ENCODE measurements at regions not wholly inside any gene's neighbourhood (a gene's known extent, or its start where the extent isn't known, plus 50 kb on each side); places are given as distances from the start of the nearest gene placed in this dataset.

DNA sequence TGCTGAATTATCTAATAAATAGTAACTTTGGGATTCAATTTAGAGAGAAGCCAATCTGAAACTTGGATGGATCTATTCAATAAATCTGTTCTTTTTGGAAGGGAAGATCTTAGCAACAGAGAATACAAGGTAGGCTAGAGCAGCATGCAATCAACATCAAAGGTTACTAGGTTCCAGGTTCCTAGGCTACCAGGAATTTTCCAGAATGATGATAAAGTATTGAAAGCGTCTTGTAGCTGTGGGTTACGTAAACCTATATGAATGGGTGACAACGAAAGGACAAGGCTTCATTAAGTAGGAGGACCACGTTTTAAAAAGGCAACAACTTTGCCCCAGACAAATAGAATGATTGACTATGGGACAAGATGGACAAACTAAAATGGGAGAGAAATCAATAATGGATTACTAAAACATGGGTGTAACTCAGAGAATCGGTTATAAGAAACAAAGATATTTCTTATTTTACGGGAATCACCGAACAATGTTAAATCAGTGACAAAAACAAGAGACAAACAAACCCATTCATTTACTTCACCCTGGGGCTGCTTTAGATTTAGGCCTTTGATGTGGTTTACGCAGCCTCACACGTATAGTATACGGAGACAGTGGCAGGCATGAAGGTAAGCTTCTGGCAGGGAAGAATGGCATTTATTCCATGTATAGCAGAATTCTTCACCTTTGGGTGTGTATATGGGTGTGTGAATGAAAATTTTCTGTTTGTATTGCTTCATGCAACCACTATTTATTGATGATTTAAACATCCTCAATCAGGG lies 732.6 kb upstream of the PABPC4L start:
- TF ChIP-seq, protein P1, sequence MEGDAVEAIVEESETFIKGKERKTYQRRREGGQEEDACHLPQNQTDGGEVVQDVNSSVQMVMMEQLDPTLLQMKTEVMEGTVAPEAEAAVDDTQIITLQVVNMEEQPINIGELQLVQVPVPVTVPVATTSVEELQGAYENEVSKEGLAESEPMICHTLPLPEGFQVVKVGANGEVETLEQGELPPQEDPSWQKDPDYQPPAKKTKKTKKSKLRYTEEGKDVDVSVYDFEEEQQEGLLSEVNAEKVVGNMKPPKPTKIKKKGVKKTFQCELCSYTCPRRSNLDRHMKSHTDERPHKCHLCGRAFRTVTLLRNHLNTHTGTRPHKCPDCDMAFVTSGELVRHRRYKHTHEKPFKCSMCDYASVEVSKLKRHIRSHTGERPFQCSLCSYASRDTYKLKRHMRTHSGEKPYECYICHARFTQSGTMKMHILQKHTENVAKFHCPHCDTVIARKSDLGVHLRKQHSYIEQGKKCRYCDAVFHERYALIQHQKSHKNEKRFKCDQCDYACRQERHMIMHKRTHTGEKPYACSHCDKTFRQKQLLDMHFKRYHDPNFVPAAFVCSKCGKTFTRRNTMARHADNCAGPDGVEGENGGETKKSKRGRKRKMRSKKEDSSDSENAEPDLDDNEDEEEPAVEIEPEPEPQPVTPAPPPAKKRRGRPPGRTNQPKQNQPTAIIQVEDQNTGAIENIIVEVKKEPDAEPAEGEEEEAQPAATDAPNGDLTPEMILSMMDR (IDR thresholded peaks at IDR 0.05) = no peak
- TF ChIP-seq MAZ (IDR thresholded peaks at IDR 0.05; ENCODE audit: borderline replicate concordance, low read depth, low read length) = no peak

Measured in A549 (cell line).